ENCODE measurements at regions not wholly inside any gene's neighbourhood (a gene's known extent, or its start where the extent isn't known, plus 50 kb on each side); places are given as distances from the start of the nearest gene placed in this dataset.

DNA sequence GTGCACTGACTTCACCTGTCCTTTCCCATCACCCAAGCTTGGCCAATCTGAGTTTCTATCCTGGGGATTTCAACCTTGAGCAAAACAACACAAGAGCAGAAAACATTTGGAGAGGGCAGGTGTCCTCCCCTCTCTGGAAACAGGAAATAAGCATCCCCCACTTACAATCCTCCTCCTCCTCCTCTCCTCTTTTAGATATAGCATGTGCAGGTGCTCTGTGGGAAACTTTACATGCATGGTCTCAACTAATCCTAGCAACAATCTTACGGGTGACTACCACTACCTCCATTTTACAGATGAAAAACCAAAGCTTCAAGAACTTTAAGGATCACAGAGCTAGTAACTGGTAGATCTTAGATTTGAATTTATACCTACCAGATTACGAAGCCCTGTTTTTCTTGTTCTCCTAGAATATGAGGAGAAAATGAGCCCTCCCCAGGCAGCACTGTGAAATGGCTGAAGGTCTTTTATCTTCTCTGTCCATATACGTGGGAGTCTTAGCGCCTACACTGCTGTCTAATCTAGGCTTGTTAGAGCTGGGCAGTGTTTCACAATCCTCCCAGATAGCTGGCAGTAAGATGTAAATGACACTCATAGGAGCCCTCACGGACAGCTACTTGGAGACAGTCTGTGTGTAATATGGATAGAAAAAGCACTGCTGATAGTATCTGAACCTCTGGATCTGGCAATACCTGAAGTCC, 301.2 kb upstream of the PROK2 start:
- Histone ChIP-seq H3K4me2 (no peak overlapping the region), H4K20me1 (ENCODE audit: insufficient read depth, poor library complexity, severe bottlenecking) (no peaks in the 10 kb centered on the region), H3K4me3 (no peak overlapping the region), H3K9me3 (ENCODE audit: low read depth) (no peaks in the 10 kb centered on the region), H3K9me2 (replicated peaks; ENCODE audit: insufficient read depth) (no peaks in the 10 kb centered on the region), H3K4me1 (ENCODE audit: insufficient read depth) (no peaks in the 10 kb centered on the region), H3K27ac (no peak overlapping the region), H3K27me3 (no peaks in the 10 kb centered on the region), H2AFZ (no peak overlapping the region), H3K79me2 (no peaks in the 10 kb centered on the region), H3K36me3 (replicated peaks; ENCODE audit: insufficient read depth, low read depth) (no peaks in the 10 kb centered on the region)
- WGBS (ENCODE audit: low lambda C conversion rate, missing lambda C conversion rate): 53% methylated on average over 5 of the region's 5 CpGs
- no peak for TF ChIP-seq EZH2phosphoT487 (IDR thresholded peaks at IDR 0.05; ENCODE audit: low read depth, severe bottlenecking, unreplicated experiment)
- TF ChIP-seq, protein P1, sequence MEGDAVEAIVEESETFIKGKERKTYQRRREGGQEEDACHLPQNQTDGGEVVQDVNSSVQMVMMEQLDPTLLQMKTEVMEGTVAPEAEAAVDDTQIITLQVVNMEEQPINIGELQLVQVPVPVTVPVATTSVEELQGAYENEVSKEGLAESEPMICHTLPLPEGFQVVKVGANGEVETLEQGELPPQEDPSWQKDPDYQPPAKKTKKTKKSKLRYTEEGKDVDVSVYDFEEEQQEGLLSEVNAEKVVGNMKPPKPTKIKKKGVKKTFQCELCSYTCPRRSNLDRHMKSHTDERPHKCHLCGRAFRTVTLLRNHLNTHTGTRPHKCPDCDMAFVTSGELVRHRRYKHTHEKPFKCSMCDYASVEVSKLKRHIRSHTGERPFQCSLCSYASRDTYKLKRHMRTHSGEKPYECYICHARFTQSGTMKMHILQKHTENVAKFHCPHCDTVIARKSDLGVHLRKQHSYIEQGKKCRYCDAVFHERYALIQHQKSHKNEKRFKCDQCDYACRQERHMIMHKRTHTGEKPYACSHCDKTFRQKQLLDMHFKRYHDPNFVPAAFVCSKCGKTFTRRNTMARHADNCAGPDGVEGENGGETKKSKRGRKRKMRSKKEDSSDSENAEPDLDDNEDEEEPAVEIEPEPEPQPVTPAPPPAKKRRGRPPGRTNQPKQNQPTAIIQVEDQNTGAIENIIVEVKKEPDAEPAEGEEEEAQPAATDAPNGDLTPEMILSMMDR (IDR thresholded peaks at IDR 0.05; ENCODE audit: poor library complexity): no peak
- no peak for TF ChIP-seq EZH2 (IDR thresholded peaks at IDR 0.05; ENCODE audit: borderline replicate concordance)
- DNase-seq (ENCODE audit: low spot score): peak; percentile 55

DNA sequence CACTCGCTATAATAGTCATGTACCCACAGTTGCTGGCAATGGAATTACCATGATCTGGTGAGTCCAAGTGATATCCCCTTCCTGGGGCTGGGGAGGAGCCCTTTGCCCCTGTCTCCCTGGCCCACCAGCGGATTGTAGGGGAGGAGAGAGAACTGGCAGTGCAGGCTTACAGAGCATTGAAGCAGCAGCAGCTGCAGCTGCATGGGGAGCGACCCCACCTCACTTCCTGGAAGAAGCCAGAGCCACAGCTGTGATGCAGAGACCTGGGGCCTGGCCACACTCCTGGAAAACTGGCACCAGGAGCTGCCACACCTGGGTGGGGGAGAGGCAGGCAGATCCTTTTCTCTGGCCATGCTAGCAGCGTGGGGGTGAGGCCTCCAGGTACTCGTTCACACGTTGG, 300.1 kb upstream of the PROK2 start:
- Histone ChIP-seq H3K9me2 (replicated peaks; ENCODE audit: insufficient read depth) (no peaks in the 10 kb centered on the region), H2AFZ (no peak overlapping the region), H3K27ac (no peak overlapping the region), H3K4me1 (ENCODE audit: insufficient read depth) (no peaks in the 10 kb centered on the region), H3K4me3 (no peak overlapping the region), H3K36me3 (replicated peaks; ENCODE audit: insufficient read depth, low read depth) (no peaks in the 10 kb centered on the region), H3K4me2 (no peak overlapping the region), H4K20me1 (ENCODE audit: insufficient read depth, poor library complexity, severe bottlenecking) (no peaks in the 10 kb centered on the region), H3K27me3 (no peaks in the 10 kb centered on the region), H3K79me2 (no peaks in the 10 kb centered on the region), H3K9me3 (ENCODE audit: low read depth) (no peaks in the 10 kb centered on the region)
- TF ChIP-seq, protein P1 (IDR thresholded peaks at IDR 0.05; ENCODE audit: poor library complexity): no peak
- TF ChIP-seq EZH2 (IDR thresholded peaks at IDR 0.05; ENCODE audit: borderline replicate concordance): no peak
- 96% methylated on average over 6 of the region's 6 CpGs for WGBS (ENCODE audit: low lambda C conversion rate, missing lambda C conversion rate)
- no peak for DNase-seq (ENCODE audit: low spot score)

DNA sequence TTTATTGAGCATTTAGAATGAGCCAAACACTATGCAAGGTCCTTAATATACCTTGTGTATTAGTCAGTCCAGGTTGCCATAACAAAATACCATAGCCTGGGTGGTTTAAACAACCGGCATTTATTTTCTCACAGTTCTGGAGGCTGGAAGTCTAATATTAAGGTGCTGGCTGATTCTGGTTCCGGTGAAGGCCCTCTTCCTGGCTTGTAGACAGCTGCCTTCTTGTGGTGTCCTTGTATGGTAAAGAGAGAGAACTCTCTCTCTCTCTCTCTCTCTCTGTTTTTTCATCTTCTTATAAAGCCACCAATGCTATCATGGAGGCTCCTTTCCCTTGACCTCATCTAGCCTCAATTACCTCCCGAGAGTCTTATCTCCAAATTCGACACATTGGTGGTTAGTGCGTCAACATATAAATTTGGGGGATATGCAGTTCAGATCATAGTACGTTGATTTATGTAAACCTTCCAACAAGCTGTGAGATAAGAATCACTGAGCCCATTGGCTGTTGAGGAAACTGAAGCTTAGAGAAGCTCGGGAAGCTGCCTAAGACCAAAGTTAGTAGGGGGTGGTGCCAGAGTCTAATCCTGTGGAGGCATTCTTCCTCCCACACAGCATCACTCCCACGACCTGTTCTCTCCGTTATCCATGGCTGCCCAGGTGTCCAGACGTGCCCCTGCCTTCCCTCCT, 298.0 kb upstream of the PROK2 start:
- Histone ChIP-seq H2AFZ (no peak overlapping the region), H3K79me2 (no peaks in the 10 kb centered on the region), H3K4me2 (no peak overlapping the region), H3K4me3 (no peak overlapping the region), H3K4me1 (ENCODE audit: insufficient read depth) (no peaks in the 10 kb centered on the region), H3K27me3 (no peaks in the 10 kb centered on the region), H3K36me3 (replicated peaks; ENCODE audit: insufficient read depth, low read depth) (no peaks in the 10 kb centered on the region), H3K27ac (peak overlapping the region; percentile 41), H4K20me1 (ENCODE audit: insufficient read depth, poor library complexity, severe bottlenecking) (no peaks in the 10 kb centered on the region), H3K9me2 (replicated peaks; ENCODE audit: insufficient read depth) (no peaks in the 10 kb centered on the region), H3K9me3 (ENCODE audit: low read depth) (no peaks in the 10 kb centered on the region)
- TF ChIP-seq EZH2 (IDR thresholded peaks at IDR 0.05; ENCODE audit: borderline replicate concordance) (no peak), EZH2phosphoT487 (IDR thresholded peaks at IDR 0.05; ENCODE audit: low read depth, severe bottlenecking, unreplicated experiment) (no peak)
- TF ChIP-seq, protein P1 (IDR thresholded peaks at IDR 0.05; ENCODE audit: poor library complexity): no peak
- DNase-seq (ENCODE audit: low spot score): no peak
- WGBS (ENCODE audit: low lambda C conversion rate, missing lambda C conversion rate): 44% methylated on average over 10 of the region's 10 CpGs

All from hepatocyte (in vitro differentiated cells).